ENCODE measurements at regions not wholly inside any gene's neighbourhood (a gene's known extent, or its start where the extent isn't known, plus 50 kb on each side); places are given as distances from the start of the nearest gene placed in this dataset.
"Not testable (repeated sequence)": the region's sequence is repeated elsewhere in the genome, so short reads cannot be mapped to it uniquely, and the experiment has no call there.

- intact Hi-C loops (cut with DNase I) = no loop called here
- H3K27ac ChIP-seq = no peak overlapping the region
- H3K9me3 ChIP-seq = no peaks in the 10 kb centered on the region
- H3K27me3 ChIP-seq = no peaks in the 10 kb centered on the region
- no peak for DNase-seq
- no peaks in the 10 kb centered on the region for H3K36me3 ChIP-seq
- no peak overlapping the region for H3K9ac ChIP-seq (ENCODE audit: low read depth in 2 of 2, low read length in 2 of 2)
- H3K4me3 ChIP-seq = no peak overlapping the region
- no peak for TF ChIP-seq CTCF (IDR thresholded peaks at IDR 0.05)
- H3K4me1 ChIP-seq = no peaks in the 10 kb centered on the region
Observed at GRCh38 chr2:47708801-47709499, 74.0 kb upstream of the MSH6 start.

GRCh38 chr2:47704287-47704686 lies 78.7 kb upstream of the MSH6 start:
- Histone ChIP-seq H3K9me3 (no peaks in the 10 kb centered on the region), H3K4me3 (no peak overlapping the region), H3K4me1 (no peaks in the 10 kb centered on the region), H3K27ac (no peak overlapping the region), H3K27me3 (no peaks in the 10 kb centered on the region), H3K36me3 (no peaks in the 10 kb centered on the region), H3K9ac (ENCODE audit: low read depth in 2 of 2, low read length in 2 of 2) (no peak overlapping the region)
- intact Hi-C loops (cut with DNase I) = no loop called here
- no peak for TF ChIP-seq CTCF (IDR thresholded peaks at IDR 0.05)
- DNase-seq = no peak

GRCh38 chr2:47699533-47700215 lies 83.3 kb upstream of the MSH6 start:
- no peak for TF ChIP-seq CTCF (IDR thresholded peaks at IDR 0.05)
- intact Hi-C loops (cut with DNase I) = no loop called here
- Histone ChIP-seq H3K4me3 (no peak overlapping the region), H3K27me3 (no peaks in the 10 kb centered on the region), H3K27ac (no peak overlapping the region), H3K9ac (ENCODE audit: low read depth in 2 of 2, low read length in 2 of 2) (no peak overlapping the region), H3K4me1 (no peaks in the 10 kb centered on the region), H3K9me3 (no peaks in the 10 kb centered on the region), H3K36me3 (no peaks in the 10 kb centered on the region)
- no peak for DNase-seq

- H3K27me3 ChIP-seq; H3K9ac ChIP-seq (ENCODE audit: low read depth in 2 of 2, low read length in 2 of 2); H3K4me1 ChIP-seq; H3K27ac ChIP-seq; H3K9me3 ChIP-seq; intact Hi-C loops (cut with DNase I); H3K36me3 ChIP-seq; DNase-seq; H3K4me3 ChIP-seq: not testable (repeated sequence)
Observed at GRCh38 chr2:47698436-47698972, 84.4 kb upstream of the MSH6 start.

- H3K27me3 ChIP-seq; DNase-seq; H3K4me3 ChIP-seq; H3K36me3 ChIP-seq; H3K9ac ChIP-seq (ENCODE audit: low read depth in 2 of 2, low read length in 2 of 2); H3K9me3 ChIP-seq; H3K4me1 ChIP-seq; intact Hi-C loops (cut with DNase I); H3K27ac ChIP-seq: not testable (repeated sequence)
Observed at GRCh38 chr2:47697681-47698435, 85.1 kb upstream of the MSH6 start.

GRCh38 chr2:47697000-47697601 lies 85.8 kb upstream of the MSH6 start:
- Histone ChIP-seq H3K9ac (ENCODE audit: low read depth in 2 of 2, low read length in 2 of 2) (no peak overlapping the region), H3K4me3 (no peak overlapping the region), H3K36me3 (no peaks in the 10 kb centered on the region), H3K4me1 (no peaks in the 10 kb centered on the region), H3K27me3 (no peaks in the 10 kb centered on the region), H3K27ac (no peak overlapping the region), H3K9me3 (no peaks in the 10 kb centered on the region)
- intact Hi-C loops (cut with DNase I) = no loop called here
- no peak for DNase-seq
- TF ChIP-seq CTCF (IDR thresholded peaks at IDR 0.05) = no peak

All from colonic mucosa (tissue), 4 donors.